SH-SY5Y (cell line): ENCODE measurements at regions not wholly inside any gene's neighbourhood (a gene's known extent, or its start where the extent isn't known, plus 50 kb on each side); places are given as distances from the start of the nearest gene placed in this dataset.

Source experiments
- GATA2 ChIP-seq: IDR thresholded peaks from 2 replicates; pipeline ENCODE4 v1.6.1; 2011; ENCODE audit warnings: mild to moderate bottlenecking, low read depth, low read length
- GATA3 ChIP-seq: IDR thresholded peaks from 2 replicates; pipeline ENCODE4 v1.6.1; 2011; ENCODE audit warnings: low read depth, mild to moderate bottlenecking, low read length, moderate library complexity

- TF ChIP-seq GATA3, result no peak
- no peak for TF ChIP-seq GATA2
Observed at GRCh38 chr3:154887869-154888268, 192.2 kb upstream of the MME start.
